ENCODE measurements at regions not wholly inside any gene's neighbourhood (a gene's known extent, or its start where the extent isn't known, plus 50 kb on each side); places are given as distances from the start of the nearest gene placed in this dataset.

DNA sequence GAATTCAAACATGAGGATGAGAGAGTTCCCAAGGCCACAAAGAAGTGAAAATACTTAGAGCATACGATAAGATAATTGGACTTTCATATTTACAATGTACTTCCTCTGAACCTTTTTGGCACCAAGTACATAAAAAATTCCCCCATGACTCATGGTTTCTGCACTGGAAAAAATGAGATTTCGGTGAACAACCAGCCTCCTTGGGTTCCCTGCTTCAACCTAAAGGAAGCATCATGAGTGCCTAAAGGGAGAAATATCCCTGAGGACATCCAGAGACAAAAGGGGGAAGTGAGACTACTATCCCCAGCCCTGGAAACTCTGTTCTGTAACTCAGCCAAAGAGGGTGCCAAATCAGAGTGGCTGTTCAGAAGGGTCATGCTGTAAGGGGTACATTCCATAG, 562.7 kb upstream of the SLC39A10 start:
- TF ChIP-seq ZZZ3 (IDR thresholded peaks at IDR 0.05; ENCODE audit: control insufficient read depth, insufficient read length, low read depth) (no peak), JUND (IDR thresholded peaks at IDR 0.05; ENCODE audit: low read depth, low read length) (no peak), FOXK2 (IDR thresholded peaks at IDR 0.05) (no peak), POLR2A (IDR thresholded peaks at IDR 0.05; ENCODE audit: low read depth, low read length) (no peak), POLR2AphosphoS5 (IDR thresholded peaks at IDR 0.05; ENCODE audit: low read length) (no peak), EP300 (IDR thresholded peaks at IDR 0.05; ENCODE audit: borderline replicate concordance in 1 of 2, control insufficient read depth in 1 of 2, low read depth in 2 of 2, low read length in 2 of 2) (no peak), RCOR1 (conservative IDR thresholded peaks at IDR 0.05; ENCODE audit: low read depth, low read length) (no peak)
- TF ChIP-seq, protein P1, sequence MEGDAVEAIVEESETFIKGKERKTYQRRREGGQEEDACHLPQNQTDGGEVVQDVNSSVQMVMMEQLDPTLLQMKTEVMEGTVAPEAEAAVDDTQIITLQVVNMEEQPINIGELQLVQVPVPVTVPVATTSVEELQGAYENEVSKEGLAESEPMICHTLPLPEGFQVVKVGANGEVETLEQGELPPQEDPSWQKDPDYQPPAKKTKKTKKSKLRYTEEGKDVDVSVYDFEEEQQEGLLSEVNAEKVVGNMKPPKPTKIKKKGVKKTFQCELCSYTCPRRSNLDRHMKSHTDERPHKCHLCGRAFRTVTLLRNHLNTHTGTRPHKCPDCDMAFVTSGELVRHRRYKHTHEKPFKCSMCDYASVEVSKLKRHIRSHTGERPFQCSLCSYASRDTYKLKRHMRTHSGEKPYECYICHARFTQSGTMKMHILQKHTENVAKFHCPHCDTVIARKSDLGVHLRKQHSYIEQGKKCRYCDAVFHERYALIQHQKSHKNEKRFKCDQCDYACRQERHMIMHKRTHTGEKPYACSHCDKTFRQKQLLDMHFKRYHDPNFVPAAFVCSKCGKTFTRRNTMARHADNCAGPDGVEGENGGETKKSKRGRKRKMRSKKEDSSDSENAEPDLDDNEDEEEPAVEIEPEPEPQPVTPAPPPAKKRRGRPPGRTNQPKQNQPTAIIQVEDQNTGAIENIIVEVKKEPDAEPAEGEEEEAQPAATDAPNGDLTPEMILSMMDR (IDR thresholded peaks at IDR 0.05 in 2 of 3, conservative IDR thresholded peaks at IDR 0.05 in 1 of 3; ENCODE audit: control insufficient read depth in 2 of 3, extremely low read depth in 1 of 3, insufficient read depth in 1 of 3, low read depth in 3 of 3, low read length in 3 of 3) = no peak

All from GM12878 (cell line).